Activated CD8-positive, alpha-beta memory T cell treated with anti-CD3 and anti-CD28 coated beads for 1 hour (primary cell): ENCODE measurements at regions not wholly inside any gene's neighbourhood (a gene's known extent, or its start where the extent isn't known, plus 50 kb on each side); places are given as distances from the start of the nearest gene placed in this dataset.
"Not testable (repeated sequence)": the region's sequence is repeated elsewhere in the genome, so short reads cannot be mapped to it uniquely, and the experiment has no call there.

ENCODE experiments used
- DNase-seq, 2 donors: peaks; one replicate each; pipeline ENCODE4 v3.0.0-alpha.2; 2020; ENCODE audit warnings: low read depth in 1 of 2; ENCODE audit errors: extremely low read depth in 1 of 2

GRCh38 chr16:29297809-29298177 lies 108.7 kb downstream of the NPIPB11 start:
- not testable (repeated sequence) for DNase-seq

- not testable (repeated sequence) for DNase-seq
These were observed 109.2 kb downstream of the NPIPB11 start for GRCh38 chr16:29297144-29297808.

- DNase-seq: not testable (repeated sequence)
These were observed 110.3 kb downstream of the NPIPB11 start for GRCh38 chr16:29296176-29296575.

- DNase-seq: not testable (repeated sequence)
These were observed 111.3 kb downstream of the NPIPB11 start for GRCh38 chr16:29294951-29295795.

GRCh38 chr16:29294400-29294933 lies 112.0 kb downstream of the NPIPB11 start:
- not testable (repeated sequence) for DNase-seq

GRCh38 chr16:29293545-29293944 lies 113.0 kb downstream of the NPIPB11 start:
- DNase-seq: not testable (repeated sequence)

GRCh38 chr16:29292952-29293471 lies 113.5 kb downstream of the NPIPB11 start:
- not testable (repeated sequence) for DNase-seq

GRCh38 chr16:29291329-29292271 lies 114.9 kb downstream of the NPIPB11 start:
- DNase-seq: not testable (repeated sequence)

GRCh38 chr16:29290631-29291247 lies 115.8 kb downstream of the NPIPB11 start:
- DNase-seq: peak; percentile 28 to 37

- DNase-seq: not testable (repeated sequence)
These were observed 116.8 kb downstream of the NPIPB11 start for GRCh38 chr16:29289516-29290239.

GRCh38 chr16:29288711-29289474 lies 117.6 kb downstream of the NPIPB11 start:
- not testable (repeated sequence) for DNase-seq

- DNase-seq: not testable (repeated sequence)
These were observed 118.5 kb downstream of the NPIPB11 start for GRCh38 chr16:29287871-29288535.

GRCh38 chr16:29287246-29287645 lies 119.3 kb downstream of the NPIPB11 start:
- DNase-seq: not testable (repeated sequence)

- not testable (repeated sequence) for DNase-seq
These were observed 119.7 kb downstream of the NPIPB11 start for GRCh38 chr16:29286796-29287195.

GRCh38 chr16:29286161-29286560 lies 120.3 kb downstream of the NPIPB11 start:
- not testable (repeated sequence) for DNase-seq

- not testable (repeated sequence) for DNase-seq
These were observed 121.2 kb downstream of the NPIPB11 start for GRCh38 chr16:29285151-29285885.

GRCh38 chr16:29284723-29285122 lies 121.8 kb downstream of the NPIPB11 start:
- DNase-seq: not testable (repeated sequence)
